ENCODE measurements at regions not wholly inside any gene's neighbourhood (a gene's known extent, or its start where the extent isn't known, plus 50 kb on each side); places are given as distances from the start of the nearest gene placed in this dataset.
A peak's percentile ranks its signal among the peaks of the same experiment; 100 is the strongest.

DNA sequence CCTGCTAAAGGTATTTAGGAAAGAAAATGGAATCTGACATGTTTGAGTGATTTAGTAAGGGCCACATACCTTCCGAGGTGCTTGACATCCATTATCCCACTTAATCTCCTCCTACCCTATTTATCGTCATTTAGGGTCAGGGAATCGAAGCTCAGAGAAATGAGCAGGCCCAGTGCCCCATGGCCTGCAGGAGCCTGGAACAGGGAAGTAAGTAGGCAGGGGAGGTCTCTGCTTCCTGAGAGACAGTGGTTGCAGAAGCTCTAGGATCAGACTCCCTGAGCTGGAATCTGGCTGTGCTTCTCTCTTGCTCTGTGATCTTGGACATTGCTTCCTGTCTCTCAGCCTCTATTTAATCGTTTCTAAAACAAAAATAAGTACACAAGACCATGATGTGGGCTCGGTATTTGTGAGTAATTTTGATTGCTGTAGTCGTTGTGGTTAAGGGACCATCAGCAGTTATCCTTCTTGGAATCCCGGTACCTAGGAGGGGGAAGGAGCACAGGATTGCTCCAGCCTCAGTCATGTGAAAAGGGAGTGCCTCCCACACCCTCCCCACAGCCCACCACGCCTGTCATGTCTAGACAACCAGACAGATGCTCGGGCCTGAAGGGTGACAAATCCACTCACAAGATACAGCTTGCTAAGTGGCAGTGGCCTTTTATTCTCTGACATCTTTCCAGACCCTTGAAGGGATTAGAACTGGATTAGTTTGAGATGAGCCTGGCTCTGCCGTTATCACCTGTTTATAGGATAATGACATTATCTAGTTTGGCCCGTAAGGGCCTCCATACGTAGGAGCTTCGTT lies 169.2 kb upstream of the TSHZ3 start:
- Histone ChIP-seq H3K4me1 (no peaks in the 10 kb centered on the region), H3K27ac (replicated peaks in 1 of 4) (no peak overlapping the region), H3K27me3 (peaks cover 0 to 6% (median 0%) of the 10 kb centered on the region in 4 donors), H3K9me3 (peaks cover 0 to 7% (median 2%) of the 10 kb centered on the region in 4 donors), H3K36me3 (no peaks in the 10 kb centered on the region), H3K4me3 (no peak overlapping the region)
- WGBS: 68% methylated on average over 12 of the region's 13 CpGs
- DNase-seq (ENCODE audit: extremely low spot score): peak; percentile 86
- TF ChIP-seq POLR2AphosphoS5 (IDR thresholded peaks at IDR 0.05): no peak
- TF ChIP-seq, protein P1, sequence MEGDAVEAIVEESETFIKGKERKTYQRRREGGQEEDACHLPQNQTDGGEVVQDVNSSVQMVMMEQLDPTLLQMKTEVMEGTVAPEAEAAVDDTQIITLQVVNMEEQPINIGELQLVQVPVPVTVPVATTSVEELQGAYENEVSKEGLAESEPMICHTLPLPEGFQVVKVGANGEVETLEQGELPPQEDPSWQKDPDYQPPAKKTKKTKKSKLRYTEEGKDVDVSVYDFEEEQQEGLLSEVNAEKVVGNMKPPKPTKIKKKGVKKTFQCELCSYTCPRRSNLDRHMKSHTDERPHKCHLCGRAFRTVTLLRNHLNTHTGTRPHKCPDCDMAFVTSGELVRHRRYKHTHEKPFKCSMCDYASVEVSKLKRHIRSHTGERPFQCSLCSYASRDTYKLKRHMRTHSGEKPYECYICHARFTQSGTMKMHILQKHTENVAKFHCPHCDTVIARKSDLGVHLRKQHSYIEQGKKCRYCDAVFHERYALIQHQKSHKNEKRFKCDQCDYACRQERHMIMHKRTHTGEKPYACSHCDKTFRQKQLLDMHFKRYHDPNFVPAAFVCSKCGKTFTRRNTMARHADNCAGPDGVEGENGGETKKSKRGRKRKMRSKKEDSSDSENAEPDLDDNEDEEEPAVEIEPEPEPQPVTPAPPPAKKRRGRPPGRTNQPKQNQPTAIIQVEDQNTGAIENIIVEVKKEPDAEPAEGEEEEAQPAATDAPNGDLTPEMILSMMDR (IDR thresholded peaks at IDR 0.05): no peak
- TF ChIP-seq EP300 (IDR thresholded peaks at IDR 0.05): no peak
- TF ChIP-seq POLR2A (IDR thresholded peaks at IDR 0.05; ENCODE audit: low read depth): no peak
- intact Hi-C loops (cut with DNase I): no loop called here

DNA sequence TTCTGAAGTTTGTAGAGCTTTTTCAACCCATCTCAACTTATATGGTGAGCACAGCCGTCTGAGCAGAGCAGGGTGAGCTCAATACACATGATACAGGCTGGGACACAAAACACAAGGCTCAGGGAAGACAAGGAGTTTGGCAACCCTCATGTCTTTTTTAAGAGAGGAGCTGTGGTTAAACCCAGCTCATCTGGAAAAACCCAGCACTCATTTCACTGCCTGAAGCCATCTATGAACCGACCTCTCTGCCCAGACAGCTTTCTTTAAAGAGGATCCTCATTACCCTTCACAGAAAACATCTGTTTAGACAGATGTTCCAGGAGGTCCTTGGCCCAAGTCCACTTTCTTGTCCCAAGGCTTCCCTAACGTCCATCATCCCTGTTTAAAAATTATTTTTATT lies 170.0 kb upstream of the TSHZ3 start:
- intact Hi-C loops (cut with DNase I): no loop called here
- Histone ChIP-seq H3K9me3 (peaks cover 0 to 7% (median 2%) of the 10 kb centered on the region in 4 donors), H3K27me3 (peaks cover 0 to 6% (median 0%) of the 10 kb centered on the region in 4 donors), H3K4me1 (no peaks in the 10 kb centered on the region), H3K4me3 (no peak overlapping the region), H3K36me3 (no peaks in the 10 kb centered on the region), H3K27ac (replicated peaks in 1 of 4) (no peak overlapping the region)
- DNase-seq (ENCODE audit: extremely low spot score): peak; percentile 37
- TF ChIP-seq, protein P1 (IDR thresholded peaks at IDR 0.05): no peak
- TF ChIP-seq EP300 (IDR thresholded peaks at IDR 0.05) (no peak), POLR2A (IDR thresholded peaks at IDR 0.05; ENCODE audit: low read depth) (no peak), POLR2AphosphoS5 (IDR thresholded peaks at IDR 0.05) (no peak)
- WGBS: 35% methylated on average over 3 of the region's 3 CpGs

DNA sequence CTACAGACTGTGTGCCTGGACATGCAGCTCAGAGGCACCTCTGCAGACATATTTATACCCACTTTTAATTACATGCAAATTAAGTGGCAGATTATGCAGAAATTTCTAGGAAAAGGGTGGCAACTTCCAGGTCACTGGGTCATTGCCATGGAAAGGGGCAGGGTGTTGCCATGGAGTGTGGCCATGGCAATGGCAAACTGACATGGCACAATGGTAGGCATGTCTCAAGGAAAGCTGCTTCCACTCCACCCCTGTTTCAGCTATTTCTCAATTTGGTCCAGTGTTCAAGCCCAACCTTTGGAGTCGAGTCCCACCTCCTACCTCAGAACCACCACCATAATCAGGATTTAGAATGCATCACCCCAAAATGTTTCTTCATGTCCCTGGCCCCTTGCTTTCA lies 170.7 kb upstream of the TSHZ3 start:
- intact Hi-C loops (cut with DNase I): no loop called here
- peak; percentile 39 for DNase-seq (ENCODE audit: extremely low spot score)
- Histone ChIP-seq H3K27ac (replicated peaks in 1 of 4) (no peak overlapping the region), H3K9me3 (peaks cover 0 to 7% (median 3%) of the 10 kb centered on the region in 4 donors), H3K36me3 (no peaks in the 10 kb centered on the region), H3K27me3 (peaks cover 0 to 6% (median 0%) of the 10 kb centered on the region in 4 donors), H3K4me3 (no peak overlapping the region), H3K4me1 (no peaks in the 10 kb centered on the region)
- 80% methylated on average over 1 of the region's 1 CpG for WGBS
- no peak for TF ChIP-seq POLR2AphosphoS5 (IDR thresholded peaks at IDR 0.05)
- TF ChIP-seq, protein P1 (IDR thresholded peaks at IDR 0.05): no peak
- TF ChIP-seq EP300 (IDR thresholded peaks at IDR 0.05): no peak
- no peak for TF ChIP-seq POLR2A (IDR thresholded peaks at IDR 0.05; ENCODE audit: low read depth)

DNA sequence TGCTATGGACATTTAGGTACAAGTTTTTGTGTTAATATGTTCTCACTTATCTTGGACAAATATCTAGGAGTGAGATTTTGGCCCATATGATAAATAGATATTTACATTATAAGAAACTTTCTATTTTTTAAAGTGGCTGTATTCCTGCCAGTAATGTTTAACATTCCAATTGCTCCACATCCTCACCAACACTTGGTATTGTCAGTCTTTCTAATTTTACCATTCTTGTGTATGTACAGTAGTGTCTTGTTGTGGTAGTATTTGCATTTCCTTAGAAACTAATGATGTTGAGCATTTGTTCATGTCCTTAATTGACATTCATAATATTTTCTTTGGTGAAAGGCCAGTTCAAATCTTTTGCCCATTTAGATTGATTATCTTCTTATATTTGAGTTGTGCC lies 171.4 kb upstream of the TSHZ3 start:
- Histone ChIP-seq H3K4me3 (no peak overlapping the region), H3K27ac (replicated peaks in 1 of 4) (no peak overlapping the region), H3K27me3 (peaks cover 0 to 6% (median 0%) of the 10 kb centered on the region in 4 donors), H3K9me3 (peaks cover 0 to 12% (median 8%) of the 10 kb centered on the region in 4 donors), H3K36me3 (no peaks in the 10 kb centered on the region), H3K4me1 (no peaks in the 10 kb centered on the region)
- TF ChIP-seq POLR2AphosphoS5 (IDR thresholded peaks at IDR 0.05) (no peak), EP300 (IDR thresholded peaks at IDR 0.05) (no peak), POLR2A (IDR thresholded peaks at IDR 0.05; ENCODE audit: low read depth) (no peak)
- TF ChIP-seq, protein P1 (IDR thresholded peaks at IDR 0.05): no peak
- intact Hi-C loops (cut with DNase I): no loop called here
- no peak for DNase-seq (ENCODE audit: extremely low spot score)

Data from esophagus muscularis mucosa (tissue), 4 donors.